ENCODE measurements at regions not wholly inside any gene's neighbourhood (a gene's known extent, or its start where the extent isn't known, plus 50 kb on each side); places are given as distances from the start of the nearest gene placed in this dataset.

DNA sequence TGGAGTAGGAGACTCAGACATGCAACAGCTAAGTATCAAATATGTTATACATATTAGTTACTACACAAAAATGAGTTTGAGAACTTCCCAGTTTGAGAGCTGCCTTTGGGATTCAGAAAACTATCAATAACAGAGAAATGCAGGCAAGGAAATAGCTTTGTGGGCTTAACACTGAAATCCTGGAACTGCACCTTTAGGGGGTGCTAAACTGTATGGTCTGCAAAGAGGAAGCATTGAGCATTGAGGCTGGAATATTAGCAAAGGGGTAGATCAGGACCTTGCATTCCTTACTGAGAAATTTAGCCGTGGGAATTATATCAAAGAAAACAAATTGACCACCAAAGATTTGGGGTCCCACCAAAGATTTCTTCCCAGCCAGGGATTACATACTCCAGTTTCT is 580.0 kb downstream of the ZNF385D start:
- TF ChIP-seq KDM1A (IDR thresholded peaks at IDR 0.05; ENCODE audit: borderline replicate concordance, low read length) (no peak), POLR2A (IDR thresholded peaks at IDR 0.05; ENCODE audit: control extremely low read depth in 1 of 2, low read depth in 2 of 2, low read length in 2 of 2) (no peak), CTCF (IDR thresholded peaks at IDR 0.05; ENCODE audit: control extremely low read depth in 1 of 3, insufficient read depth in 1 of 3, low read depth in 1 of 3, low read length in 3 of 3) (peak in 2 of 3 experiments; percentile 42 to 76; a peak in 3 of 4 replicates), TEAD4 (IDR thresholded peaks at IDR 0.05; ENCODE audit: low read depth, low read length) (no peak), TAF7 (optimal IDR thresholded peaks at IDR 0.05; ENCODE audit: borderline replicate concordance, low read depth, low read length) (no peak), TCF12 (IDR thresholded peaks at IDR 0.05; ENCODE audit: low read depth, low read length) (no peak), POLR2AphosphoS5 (IDR thresholded peaks at IDR 0.05; ENCODE audit: low read depth, low read length) (no peak), TBP (IDR thresholded peaks at IDR 0.05; ENCODE audit: low read depth, low read length) (no peak), FOSL1 (IDR thresholded peaks at IDR 0.05; ENCODE audit: insufficient read depth, low read depth, low read length) (no peak), CBX8 (IDR thresholded peaks at IDR 0.05; ENCODE audit: borderline replicate concordance, low read depth, low read length) (no peak), RAD21 (IDR thresholded peaks at IDR 0.05 in 1 of 2, conservative IDR thresholded peaks at IDR 0.05 in 1 of 2; ENCODE audit: low read depth in 2 of 2, low read length in 2 of 2) (peak in 1 of 2 experiments; percentile 56; a peak in 2 of 4 replicates)
